ENCODE measurements at regions not wholly inside any gene's neighbourhood (a gene's known extent, or its start where the extent isn't known, plus 50 kb on each side); places are given as distances from the start of the nearest gene placed in this dataset.

GRCh38 chr18:24530630-24531111 is 70.2 kb downstream of the HRH4 start:
- DNase-seq (ENCODE audit: low spot score), result no peak

- DNase-seq (ENCODE audit: low spot score), result no peak
Measured at GRCh38 chr18:24534271-24534670, 73.8 kb downstream of the HRH4 start.

- no peak for DNase-seq (ENCODE audit: low spot score)
Measured at GRCh38 chr18:24534737-24535136, 74.3 kb downstream of the HRH4 start.

GRCh38 chr18:24535527-24536295 is 75.3 kb downstream of the HRH4 start:
- DNase-seq (ENCODE audit: low spot score), result no peak

GRCh38 chr18:24536326-24536725 is 75.9 kb downstream of the HRH4 start:
- DNase-seq (ENCODE audit: low spot score), result no peak

GRCh38 chr18:24536834-24537233 is 76.4 kb downstream of the HRH4 start:
- no peak for DNase-seq (ENCODE audit: low spot score)

- DNase-seq (ENCODE audit: low spot score), result no peak
Measured at GRCh38 chr18:24538414-24539264, 78.2 kb downstream of the HRH4 start.

- no peak for DNase-seq (ENCODE audit: low spot score)
Measured at GRCh38 chr18:24539866-24540617, 79.6 kb downstream of the HRH4 start.

- DNase-seq (ENCODE audit: low spot score), result no peak
Measured at GRCh38 chr18:24540896-24541295, 80.5 kb downstream of the HRH4 start.

- no peak for DNase-seq (ENCODE audit: low spot score)
Measured at GRCh38 chr18:24543086-24543794, 82.8 kb downstream of the HRH4 start.

- DNase-seq (ENCODE audit: low spot score), result no peak
Measured at GRCh38 chr18:24543795-24544498, 83.5 kb downstream of the HRH4 start.

GRCh38 chr18:24544949-24545348 is 84.5 kb downstream of the HRH4 start:
- DNase-seq (ENCODE audit: low spot score), result no peak

GRCh38 chr18:24545651-24546050 is 85.2 kb downstream of the HRH4 start:
- no peak for DNase-seq (ENCODE audit: low spot score)

GRCh38 chr18:24546307-24546706 is 85.9 kb downstream of the HRH4 start:
- no peak for DNase-seq (ENCODE audit: low spot score)

GRCh38 chr18:24548583-24548982 is 88.1 kb downstream of the HRH4 start:
- DNase-seq (ENCODE audit: low spot score), result no peak

- DNase-seq (ENCODE audit: low spot score), result no peak
Measured at GRCh38 chr18:24552218-24552617, 91.8 kb downstream of the HRH4 start.

GRCh38 chr18:24553571-24554285 is 93.3 kb downstream of the HRH4 start:
- no peak for DNase-seq (ENCODE audit: low spot score)

- DNase-seq (ENCODE audit: low spot score), result no peak
Measured at GRCh38 chr18:24558403-24558802, 98.0 kb downstream of the HRH4 start.

- DNase-seq (ENCODE audit: low spot score), result no peak
Measured at GRCh38 chr18:24559526-24559925, 99.1 kb downstream of the HRH4 start.

GRCh38 chr18:24560511-24560981 is 100.1 kb downstream of the HRH4 start:
- no peak for DNase-seq (ENCODE audit: low spot score)
